Smooth muscle cell (in vitro differentiated cells): ENCODE measurements at regions not wholly inside any gene's neighbourhood (a gene's known extent, or its start where the extent isn't known, plus 50 kb on each side); places are given as distances from the start of the nearest gene placed in this dataset.

Experiments used
- DNase-seq: peaks from one replicate; lab custom pipeline; 2025; ENCODE audit not compliant: unreplicated experiment; lab: John Stamatoyannopoulos, UW
- H2AFZ ChIP-seq: fragments of 200-600 bp; sonication (generic); 2 replicates; pipeline ENCODE4 v1.6.0; 2016; ENCODE audit warnings: antibody characterized with exemption, low read depth, mild to moderate bottlenecking
- H3F3A ChIP-seq: fragments of 200-600 bp; sonication (generic); 2 replicates; pipeline ENCODE4 v1.6.0; 2017; ENCODE audit warnings: antibody characterized with exemption, low read depth
- H3K27ac ChIP-seq: fragments of 200-600 bp; sonication (generic); 2 replicates; pipeline ENCODE4 v1.5.1; 2016; ENCODE audit warnings: low read depth, mild to moderate bottlenecking
- H3K27me3 ChIP-seq: fragments of 200-600 bp; sonication (generic); 2 replicates; pipeline ENCODE4 v1.6.1; 2016; ENCODE audit warnings: low read depth, mild to moderate bottlenecking
- H3K36me3 ChIP-seq: fragments of 200-600 bp; sonication (generic); 2 replicates; pipeline ENCODE4 v1.5.1; 2016; ENCODE audit warnings: low read depth
- H3K4me1 ChIP-seq: fragments of 200-600 bp; sonication (generic); 2 replicates; pipeline ENCODE4 v1.5.1; 2016; ENCODE audit warnings: low read depth
- H3K4me2 ChIP-seq: fragments of 200-600 bp; sonication (generic); 2 replicates; pipeline ENCODE4 v1.6.0; 2016; ENCODE audit warnings: mild to moderate bottlenecking
- H3K4me3 ChIP-seq: fragments of 200-600 bp; sonication (generic); 2 replicates; pipeline ENCODE4 v1.5.1; 2016; ENCODE audit warnings: mild to moderate bottlenecking
- H3K79me2 ChIP-seq: fragments of 200-600 bp; sonication (generic); 2 replicates; pipeline ENCODE4 v1.6.0; 2016; ENCODE audit warnings: low read depth, mild to moderate bottlenecking
- H3K9ac ChIP-seq: fragments of 200-600 bp; sonication (generic); 2 replicates; pipeline ENCODE4 v1.6.0; 2016; ENCODE audit warnings: low read depth
- H3K9me3 ChIP-seq: fragments of 200-600 bp; sonication (generic); replicated peaks from 2 replicates; pipeline ENCODE4 v1.5.1; 2016; ENCODE audit warnings: low read depth
- H4K20me1 ChIP-seq: fragments of 200-600 bp; sonication (generic); 2 replicates; pipeline ENCODE4 v1.6.0; 2016; ENCODE audit warnings: low read depth
- CTCF ChIP-seq: fragments of 200-600 bp; sonication (generic); IDR thresholded peaks from 2 replicates; pipeline ENCODE4 v1.5.1; 2017; ENCODE audit warnings: borderline replicate concordance, mild to moderate bottlenecking, antibody characterized with exemption; ENCODE audit not compliant: insufficient read depth, poor library complexity, severe bottlenecking
- WGBS: methylation state at CpG from one replicate; pipeline ENCODE4 v1.1.7; 2016; ENCODE audit warnings: low lambda C conversion rate; 5-methylcytosine and 5-hydroxymethylcytosine counted together

DNA sequence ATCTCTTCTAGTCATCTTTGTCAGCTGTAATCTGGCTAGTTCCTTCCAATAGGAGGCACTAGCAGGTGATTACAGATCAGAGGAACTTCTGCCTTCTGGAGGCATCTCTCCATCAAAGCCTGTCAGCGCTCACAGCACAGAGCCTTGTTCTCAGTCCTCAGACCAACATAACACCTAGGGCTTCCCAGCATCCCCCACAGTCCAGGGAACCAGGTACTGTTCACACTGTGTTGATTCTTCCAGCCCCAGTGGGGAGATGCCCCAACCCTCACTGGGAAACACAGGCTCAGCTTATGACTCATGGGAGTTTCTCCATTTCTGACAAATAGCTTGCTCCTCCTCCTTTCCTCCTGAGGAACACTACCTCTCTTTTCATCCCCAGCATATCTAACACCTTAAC is 601.7 kb downstream of the CBLN2 start:
- Histone ChIP-seq H3F3A (no peaks in the 10 kb centered on the region), H3K4me2 (no peak overlapping the region), H3K79me2 (no peaks in the 10 kb centered on the region), H3K36me3 (no peaks in the 10 kb centered on the region), H2AFZ (no peak overlapping the region), H3K27me3 (no peaks in the 10 kb centered on the region), H4K20me1 (no peaks in the 10 kb centered on the region), H3K9ac (no peak overlapping the region), H3K4me3 (no peak overlapping the region), H3K4me1 (no peaks in the 10 kb centered on the region), H3K27ac (no peak overlapping the region), H3K9me3 (no peaks in the 10 kb centered on the region)
- WGBS: 53% methylated on average over 1 of the region's 1 CpG
- TF ChIP-seq CTCF: no peak
- no peak for DNase-seq

- H3F3A ChIP-seq: no peaks in the 10 kb centered on the region
- H4K20me1 ChIP-seq: no peaks in the 10 kb centered on the region
- H3K4me2 ChIP-seq: no peak overlapping the region
- no peaks in the 10 kb centered on the region for H3K79me2 ChIP-seq
- H3K4me3 ChIP-seq: no peak overlapping the region
- H3K27me3 ChIP-seq: no peaks in the 10 kb centered on the region
- no peak overlapping the region for H2AFZ ChIP-seq
- DNase-seq: no peak
- H3K4me1 ChIP-seq: no peaks in the 10 kb centered on the region
- no peaks in the 10 kb centered on the region for H3K36me3 ChIP-seq
- H3K9ac ChIP-seq: no peak overlapping the region
- no peak overlapping the region for H3K27ac ChIP-seq
- no peaks in the 10 kb centered on the region for H3K9me3 ChIP-seq
- no peak for TF ChIP-seq CTCF
Measured at GRCh38 chr18:71939483-71939882, 604.7 kb downstream of the CBLN2 start.

DNA sequence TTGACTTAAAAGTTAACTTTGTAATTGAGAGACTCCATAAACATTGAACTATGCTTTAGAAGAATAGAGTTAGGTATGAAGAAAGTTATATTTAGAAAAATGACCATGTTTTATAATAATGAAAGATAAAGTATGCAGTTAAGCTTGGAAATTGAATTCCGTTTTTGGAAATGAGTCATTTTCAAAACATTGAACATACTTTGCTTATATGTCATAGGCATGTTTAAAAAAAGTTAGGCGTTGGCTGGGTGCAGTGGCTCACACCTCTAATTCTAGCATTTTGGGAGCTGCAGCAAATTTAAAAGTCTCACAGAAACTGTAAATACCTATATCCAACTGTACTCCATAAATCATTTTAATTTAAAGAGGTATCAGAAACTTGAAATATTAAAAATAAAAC is 607.4 kb downstream of the CBLN2 start:
- no peak overlapping the region for H3K4me3 ChIP-seq
- no peaks in the 10 kb centered on the region for H3F3A ChIP-seq
- no peak overlapping the region for H3K9ac ChIP-seq
- DNase-seq: no peak
- no peaks in the 10 kb centered on the region for H3K79me2 ChIP-seq
- no peak overlapping the region for H3K27ac ChIP-seq
- H3K27me3 ChIP-seq: no peaks in the 10 kb centered on the region
- H3K36me3 ChIP-seq: no peaks in the 10 kb centered on the region
- no peak overlapping the region for H3K4me2 ChIP-seq
- H3K4me1 ChIP-seq: no peaks in the 10 kb centered on the region
- H4K20me1 ChIP-seq: no peaks in the 10 kb centered on the region
- H3K9me3 ChIP-seq: no peaks in the 10 kb centered on the region
- TF ChIP-seq CTCF: no peak
- WGBS: 76% methylated on average over 2 of the region's 2 CpGs
- no peak overlapping the region for H2AFZ ChIP-seq

GRCh38 chr18:71919211-71919610 is 624.9 kb downstream of the CBLN2 start:
- H3K4me1 ChIP-seq: no peaks in the 10 kb centered on the region
- DNase-seq: no peak
- H3F3A ChIP-seq: no peaks in the 10 kb centered on the region
- no peak for TF ChIP-seq CTCF
- no peak overlapping the region for H3K9ac ChIP-seq
- no peak overlapping the region for H3K4me3 ChIP-seq
- no peaks in the 10 kb centered on the region for H3K79me2 ChIP-seq
- no peaks in the 10 kb centered on the region for H3K27me3 ChIP-seq
- H4K20me1 ChIP-seq: no peaks in the 10 kb centered on the region
- no peaks in the 10 kb centered on the region for H3K36me3 ChIP-seq
- WGBS: 85% methylated on average over 3 of the region's 3 CpGs
- H2AFZ ChIP-seq: no peak overlapping the region
- H3K9me3 ChIP-seq: no peaks in the 10 kb centered on the region
- H3K4me2 ChIP-seq: no peak overlapping the region
- H3K27ac ChIP-seq: no peak overlapping the region
